ENCODE measurements at regions not wholly inside any gene's neighbourhood (a gene's known extent, or its start where the extent isn't known, plus 50 kb on each side); places are given as distances from the start of the nearest gene placed in this dataset.

- Mint-ChIP-seq H3K36me3 (ENCODE audit: low read depth) (no peaks in the 10 kb centered on the region), H3K9me3 (no peaks in the 10 kb centered on the region), H3K27ac (no peak overlapping the region), H3K4me1 (ENCODE audit: low read depth) (no peaks in the 10 kb centered on the region), H3K4me3 (no peak overlapping the region), H3K27me3 (ENCODE audit: low read depth) (no peaks in the 10 kb centered on the region)
- intact Hi-C loops (cut with micrococcal nuclease), result no loop called here
- CTCF ChIA-PET, result no interaction called here
- no peak for DNase-seq
Observed at GRCh38 chr1:31127266-31127665, 61.7 kb upstream of the PUM1 start.

DNA sequence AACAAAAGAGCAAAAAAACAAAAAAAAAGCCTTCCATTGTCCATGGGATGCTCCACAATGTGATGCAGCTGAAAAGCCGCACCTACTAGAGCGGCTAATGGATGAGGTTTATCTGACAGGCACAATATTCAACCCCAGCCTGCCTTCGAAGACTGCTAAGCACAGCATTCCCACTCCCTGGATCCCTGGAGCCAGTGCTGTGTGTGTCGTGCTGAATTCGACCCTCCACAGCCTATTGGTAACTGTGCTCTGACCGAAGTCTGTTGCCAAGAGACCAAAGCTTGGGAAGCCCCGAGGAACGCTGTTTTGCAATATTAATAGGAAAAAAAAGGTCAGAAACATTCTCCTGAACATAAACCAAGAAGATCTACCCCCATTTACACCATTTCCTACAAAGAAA lies 57.2 kb upstream of the PUM1 start:
- no peak for DNase-seq
- CTCF ChIA-PET, result no interaction called here

DNA sequence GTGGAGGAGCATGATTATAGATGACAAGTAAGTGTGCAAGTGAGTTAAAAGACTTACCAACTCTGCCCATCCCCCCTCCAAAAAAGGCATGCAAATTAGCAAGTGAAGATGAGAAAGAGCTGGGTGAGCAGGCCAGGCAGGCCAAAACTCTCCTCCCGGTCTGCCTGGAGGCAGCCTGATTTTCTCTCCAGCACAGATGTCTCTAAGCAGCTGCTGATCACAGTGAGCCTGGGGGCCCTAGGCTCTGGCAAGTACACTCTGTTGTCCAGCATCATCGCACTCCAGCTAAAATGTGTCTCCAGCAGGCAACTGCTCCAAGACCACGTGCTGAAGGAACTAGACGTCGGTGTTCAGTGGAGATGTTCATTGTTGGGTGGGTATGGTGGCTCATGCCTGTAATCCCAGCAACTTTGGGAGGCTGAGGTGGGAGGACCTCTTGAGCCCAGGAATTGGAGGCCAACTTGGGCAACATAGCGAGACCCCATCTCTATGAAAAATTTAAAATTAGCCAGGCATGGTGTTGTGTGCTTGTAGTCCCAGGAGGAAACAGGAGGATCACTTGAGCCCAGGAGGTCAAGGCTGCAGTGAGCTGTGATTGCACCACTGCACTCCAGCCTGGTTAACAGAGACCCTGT lies 56.7 kb upstream of the PUM1 start:
- CTCF ChIA-PET, result no interaction called here
- Mint-ChIP-seq H3K27ac (no peak overlapping the region), H3K4me1 (ENCODE audit: low read depth) (no peaks in the 10 kb centered on the region), H3K4me3 (no peak overlapping the region), H3K27me3 (ENCODE audit: low read depth) (no peaks in the 10 kb centered on the region), H3K9me3 (no peaks in the 10 kb centered on the region), H3K36me3 (ENCODE audit: low read depth) (no peaks in the 10 kb centered on the region)
- intact Hi-C loops (cut with micrococcal nuclease), result no loop called here
- DNase-seq, result no peak

More for the DNA sequence above, 57.2 kb upstream of the PUM1 start:
- intact Hi-C loops (cut with micrococcal nuclease), result no loop called here
- no peak overlapping the region for H3K4me3 Mint-ChIP-seq
- no peaks in the 10 kb centered on the region for H3K9me3 Mint-ChIP-seq
- no peaks in the 10 kb centered on the region for H3K4me1 Mint-ChIP-seq (ENCODE audit: low read depth)
- no peaks in the 10 kb centered on the region for H3K36me3 Mint-ChIP-seq (ENCODE audit: low read depth)
- H3K27ac Mint-ChIP-seq, result no peak overlapping the region
- no peaks in the 10 kb centered on the region for H3K27me3 Mint-ChIP-seq (ENCODE audit: low read depth)

GRCh38 chr1:31120783-31121180 lies 55.3 kb upstream of the PUM1 start:
- Mint-ChIP-seq H3K27ac (no peak overlapping the region), H3K9me3 (no peaks in the 10 kb centered on the region), H3K4me3 (no peak overlapping the region), H3K27me3 (ENCODE audit: low read depth) (peaks cover 2% of the 10 kb centered on the region), H3K4me1 (ENCODE audit: low read depth) (no peaks in the 10 kb centered on the region), H3K36me3 (ENCODE audit: low read depth) (no peaks in the 10 kb centered on the region)
- CTCF ChIA-PET, result interaction anchor here (0.6 kb wide), 2 partner anchors 37 to 41 kb away, joined by 3 read pairs; no protein-coding TSS in a partner anchor
- intact Hi-C loops (cut with micrococcal nuclease), result no loop called here
- DNase-seq, result no peak

DNA sequence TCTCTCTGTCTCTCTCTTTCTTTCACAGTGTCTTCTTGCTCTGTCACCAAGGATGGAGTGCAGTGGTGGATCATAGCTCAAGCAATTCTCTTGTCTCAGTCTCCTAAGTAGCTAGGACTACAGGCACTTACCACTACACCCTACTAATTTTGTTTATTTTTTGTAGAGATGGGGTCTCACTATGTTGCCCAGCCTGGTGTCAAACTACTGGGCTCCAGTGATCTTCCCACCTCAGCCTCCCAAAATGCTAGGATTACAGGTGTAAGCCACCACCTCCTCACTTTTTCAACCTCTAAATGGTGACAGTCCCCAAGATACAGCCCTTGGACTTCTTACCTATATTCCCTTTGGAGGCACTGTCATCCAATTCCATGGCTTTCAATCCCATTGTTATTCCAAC lies 50.5 kb upstream of the PUM1 start:
- Mint-ChIP-seq H3K36me3 (ENCODE audit: low read depth) (no peaks in the 10 kb centered on the region), H3K9me3 (no peaks in the 10 kb centered on the region), H3K27ac (no peak overlapping the region), H3K4me1 (ENCODE audit: low read depth) (no peaks in the 10 kb centered on the region), H3K4me3 (no peak overlapping the region), H3K27me3 (ENCODE audit: low read depth) (peaks cover 6% of the 10 kb centered on the region)
- CTCF ChIA-PET, result no interaction called here
- no peak for DNase-seq
- intact Hi-C loops (cut with micrococcal nuclease), result no loop called here
